ENCODE measurements at regions not wholly inside any gene's neighbourhood (a gene's known extent, or its start where the extent isn't known, plus 50 kb on each side); places are given as distances from the start of the nearest gene placed in this dataset.

- no peak overlapping the region for H2BK120ac ChIP-seq (ENCODE audit: low read depth, low read length)
- H2BK15ac ChIP-seq (ENCODE audit: low read length) = no peak overlapping the region
- no peak overlapping the region for H3K23ac ChIP-seq (ENCODE audit: low read depth, low read length, poor library complexity)
- no peak overlapping the region for H4K8ac ChIP-seq (ENCODE audit: low read depth, low read length)
- peaks cover 0 to 2% of the 10 kb centered on the region in 2 donors for H3K4me1 ChIP-seq (ENCODE audit: control insufficient read depth in 2 of 2, insufficient read depth in 1 of 2, low read depth in 1 of 2, low read length in 2 of 2)
- H2BK12ac ChIP-seq (ENCODE audit: low read length) = no peak overlapping the region
- no peak overlapping the region for H3K4me2 ChIP-seq (ENCODE audit: insufficient read depth, low read length, poor library complexity, severe bottlenecking)
- H2BK5ac ChIP-seq (ENCODE audit: low read length) = no peak overlapping the region
- no peaks in the 10 kb centered on the region for H3K79me1 ChIP-seq (ENCODE audit: low read depth, low read length)
- no peak overlapping the region for H3K4ac ChIP-seq (ENCODE audit: low read length)
- H2AFZ ChIP-seq (ENCODE audit: low read length) = no peak overlapping the region
- H3K18ac ChIP-seq (ENCODE audit: low read length) = no peak overlapping the region
- no CpG with 5 or more reads among the region's 1 CpG for WGBS, 2 donors (ENCODE audit: extremely low coverage in 2 of 2, insufficient read length in 2 of 2, insufficient replicate concordance in 1 of 2)
- no peak overlapping the region for H3K9ac ChIP-seq (ENCODE audit: low read depth, low read length, poor library complexity)
- no peak overlapping the region for H3K27ac ChIP-seq (replicated peaks; ENCODE audit: low read length)
- H3K27me3 ChIP-seq (ENCODE audit: control insufficient read depth in 3 of 3, insufficient read depth in 3 of 3, low read depth in 1 of 3, low read length in 3 of 3) = no peaks in the 10 kb centered on the region
- no peaks in the 10 kb centered on the region for H3K9me3 ChIP-seq (replicated peaks in 1 of 2; ENCODE audit: control insufficient read depth in 2 of 2, insufficient read depth in 1 of 2, low read depth in 1 of 2, low read length in 2 of 2)
- no peak overlapping the region for H2AK5ac ChIP-seq (ENCODE audit: low read depth, low read length)
- DNase-seq (ENCODE audit: low spot score) = no peak
- no peak overlapping the region for H4K91ac ChIP-seq (ENCODE audit: low read depth, low read length, poor library complexity)
- no peak overlapping the region for H3K14ac ChIP-seq (ENCODE audit: low read length)
- H3K4me3 ChIP-seq (ENCODE audit: low read length in 2 of 2) = no peak overlapping the region
- H3K36me3 ChIP-seq (replicated peaks in 1 of 2; ENCODE audit: control insufficient read depth in 2 of 2, insufficient read depth in 2 of 2, low read length in 2 of 2) = no peaks in the 10 kb centered on the region
Measured at GRCh38 chr10:35913628-35914027, 271.5 kb upstream of the FZD8 start.

GRCh38 chr10:35912615-35913569 is 270.8 kb upstream of the FZD8 start:
- Histone ChIP-seq H3K14ac (ENCODE audit: low read length) (no peak overlapping the region), H3K18ac (ENCODE audit: low read length) (no peak overlapping the region), H4K8ac (ENCODE audit: low read depth, low read length) (no peak overlapping the region), H3K27me3 (ENCODE audit: control insufficient read depth in 3 of 3, insufficient read depth in 3 of 3, low read depth in 1 of 3, low read length in 3 of 3) (no peaks in the 10 kb centered on the region), H3K4me2 (ENCODE audit: insufficient read depth, low read length, poor library complexity, severe bottlenecking) (no peak overlapping the region), H3K36me3 (replicated peaks in 1 of 2; ENCODE audit: control insufficient read depth in 2 of 2, insufficient read depth in 2 of 2, low read length in 2 of 2) (no peaks in the 10 kb centered on the region), H3K9me3 (replicated peaks in 1 of 2; ENCODE audit: control insufficient read depth in 2 of 2, insufficient read depth in 1 of 2, low read depth in 1 of 2, low read length in 2 of 2) (no peaks in the 10 kb centered on the region), H3K4ac (ENCODE audit: low read length) (no peak overlapping the region), H2AFZ (ENCODE audit: low read length) (no peak overlapping the region), H3K4me1 (ENCODE audit: control insufficient read depth in 2 of 2, insufficient read depth in 1 of 2, low read depth in 1 of 2, low read length in 2 of 2) (peaks cover 0 to 2% of the 10 kb centered on the region in 2 donors), H2BK120ac (ENCODE audit: low read depth, low read length) (no peak overlapping the region), H3K79me1 (ENCODE audit: low read depth, low read length) (no peaks in the 10 kb centered on the region), H3K4me3 (ENCODE audit: low read length in 2 of 2) (no peak overlapping the region), H3K9ac (ENCODE audit: low read depth, low read length, poor library complexity) (no peak overlapping the region), H2BK12ac (ENCODE audit: low read length) (no peak overlapping the region), H3K27ac (replicated peaks; ENCODE audit: low read length) (no peak overlapping the region), H2AK5ac (ENCODE audit: low read depth, low read length) (no peak overlapping the region), H3K23ac (ENCODE audit: low read depth, low read length, poor library complexity) (no peak overlapping the region), H2BK15ac (ENCODE audit: low read length) (no peak overlapping the region), H4K91ac (ENCODE audit: low read depth, low read length, poor library complexity) (no peak overlapping the region), H2BK5ac (ENCODE audit: low read length) (no peak overlapping the region)
- no peak for DNase-seq (ENCODE audit: low spot score)
- WGBS, 2 donors (ENCODE audit: extremely low coverage in 2 of 2, insufficient read length in 2 of 2, insufficient replicate concordance in 1 of 2) = no CpG with 5 or more reads among the region's 6 CpGs

GRCh38 chr10:35911954-35912353 is 269.9 kb upstream of the FZD8 start:
- Histone ChIP-seq H3K4me2 (ENCODE audit: insufficient read depth, low read length, poor library complexity, severe bottlenecking) (no peak overlapping the region), H4K91ac (ENCODE audit: low read depth, low read length, poor library complexity) (no peak overlapping the region), H2BK120ac (ENCODE audit: low read depth, low read length) (no peak overlapping the region), H2BK5ac (ENCODE audit: low read length) (no peak overlapping the region), H2AK5ac (ENCODE audit: low read depth, low read length) (no peak overlapping the region), H3K18ac (ENCODE audit: low read length) (no peak overlapping the region), H3K9ac (ENCODE audit: low read depth, low read length, poor library complexity) (no peak overlapping the region), H2AFZ (ENCODE audit: low read length) (no peak overlapping the region), H3K27ac (replicated peaks; ENCODE audit: low read length) (no peak overlapping the region), H3K27me3 (ENCODE audit: control insufficient read depth in 3 of 3, insufficient read depth in 3 of 3, low read depth in 1 of 3, low read length in 3 of 3) (no peaks in the 10 kb centered on the region), H3K23ac (ENCODE audit: low read depth, low read length, poor library complexity) (no peak overlapping the region), H3K4me3 (ENCODE audit: low read length in 2 of 2) (no peak overlapping the region), H3K79me1 (ENCODE audit: low read depth, low read length) (no peaks in the 10 kb centered on the region), H4K8ac (ENCODE audit: low read depth, low read length) (no peak overlapping the region), H3K9me3 (replicated peaks in 1 of 2; ENCODE audit: control insufficient read depth in 2 of 2, insufficient read depth in 1 of 2, low read depth in 1 of 2, low read length in 2 of 2) (no peaks in the 10 kb centered on the region), H3K4ac (ENCODE audit: low read length) (no peak overlapping the region), H2BK12ac (ENCODE audit: low read length) (no peak overlapping the region), H3K14ac (ENCODE audit: low read length) (no peak overlapping the region), H2BK15ac (ENCODE audit: low read length) (no peak overlapping the region), H3K4me1 (ENCODE audit: control insufficient read depth in 2 of 2, insufficient read depth in 1 of 2, low read depth in 1 of 2, low read length in 2 of 2) (peaks cover 0 to 2% of the 10 kb centered on the region in 2 donors), H3K36me3 (replicated peaks in 1 of 2; ENCODE audit: control insufficient read depth in 2 of 2, insufficient read depth in 2 of 2, low read length in 2 of 2) (no peaks in the 10 kb centered on the region)
- DNase-seq (ENCODE audit: low spot score) = no peak
- no CpG with 5 or more reads among the region's 2 CpGs for WGBS, 2 donors (ENCODE audit: extremely low coverage in 2 of 2, insufficient read length in 2 of 2, insufficient replicate concordance in 1 of 2)

- Histone ChIP-seq H3K27me3 (ENCODE audit: control insufficient read depth in 3 of 3, insufficient read depth in 3 of 3, low read depth in 1 of 3, low read length in 3 of 3) (no peaks in the 10 kb centered on the region), H3K27ac (replicated peaks; ENCODE audit: low read length) (no peak overlapping the region), H3K4me1 (ENCODE audit: control insufficient read depth in 2 of 2, insufficient read depth in 1 of 2, low read depth in 1 of 2, low read length in 2 of 2) (peaks cover 0 to 2% of the 10 kb centered on the region in 2 donors), H3K4ac (ENCODE audit: low read length) (no peak overlapping the region), H2BK15ac (ENCODE audit: low read length) (no peak overlapping the region), H3K9me3 (replicated peaks in 1 of 2; ENCODE audit: control insufficient read depth in 2 of 2, insufficient read depth in 1 of 2, low read depth in 1 of 2, low read length in 2 of 2) (no peaks in the 10 kb centered on the region), H3K14ac (ENCODE audit: low read length) (no peak overlapping the region), H2AK5ac (ENCODE audit: low read depth, low read length) (no peak overlapping the region), H2BK5ac (ENCODE audit: low read length) (no peak overlapping the region), H3K4me3 (ENCODE audit: low read length in 2 of 2) (no peak overlapping the region), H2BK12ac (ENCODE audit: low read length) (no peak overlapping the region), H3K23ac (ENCODE audit: low read depth, low read length, poor library complexity) (no peak overlapping the region), H4K91ac (ENCODE audit: low read depth, low read length, poor library complexity) (no peak overlapping the region), H3K18ac (ENCODE audit: low read length) (no peak overlapping the region), H3K36me3 (replicated peaks in 1 of 2; ENCODE audit: control insufficient read depth in 2 of 2, insufficient read depth in 2 of 2, low read length in 2 of 2) (no peaks in the 10 kb centered on the region), H2BK120ac (ENCODE audit: low read depth, low read length) (no peak overlapping the region), H3K4me2 (ENCODE audit: insufficient read depth, low read length, poor library complexity, severe bottlenecking) (no peak overlapping the region), H4K8ac (ENCODE audit: low read depth, low read length) (no peak overlapping the region), H2AFZ (ENCODE audit: low read length) (no peak overlapping the region), H3K79me1 (ENCODE audit: low read depth, low read length) (no peaks in the 10 kb centered on the region), H3K9ac (ENCODE audit: low read depth, low read length, poor library complexity) (no peak overlapping the region)
- no CpG with 5 or more reads among the region's 3 CpGs for WGBS, 2 donors (ENCODE audit: extremely low coverage in 2 of 2, insufficient read length in 2 of 2, insufficient replicate concordance in 1 of 2)
- DNase-seq (ENCODE audit: low spot score) = no peak
Measured at GRCh38 chr10:35911233-35911632, 269.1 kb upstream of the FZD8 start.

All from neuronal stem cell (in vitro differentiated cells).